IMR-90 (cell line): ENCODE measurements at regions not wholly inside any gene's neighbourhood (a gene's known extent, or its start where the extent isn't known, plus 50 kb on each side); places are given as distances from the start of the nearest gene placed in this dataset.

Experiments
- ATAC-seq: fragments of 200-7000 bp; cut with Tn5 transposase; 2 replicates; pipeline ENCODE4 v1.9.1; 2020; ENCODE audit warnings: low read depth, mild to moderate bottlenecking, moderate library complexity
- BruUV-seq: library from RNA; stranded (reverse); fragments of 400-500 nt; replicated peaks from 2 replicates; lab custom pipeline; 2021; lab: Mats Ljungman, UMichigan
- CTCF ChIA-PET: fragments of 300-600 bp; formaldehyde crosslinking; extraction: SDS; loops from one replicate; lab custom pipeline; 2021; ENCODE audit warnings: antibody characterized with exemption; lab: Yijun Ruan, JAX
- POLR2A ChIA-PET: fragments of 300-600 bp; sonication (Branson Sonifier 250); formaldehyde crosslinking; loops from one replicate; lab custom pipeline; 2022; ENCODE audit warnings: antibody characterized with exemption; ENCODE audit not compliant: unreplicated experiment; lab: Charles Lee
- DNase-seq: peaks from one replicate; pipeline ENCODE4 v3.0.0; 2013
- H2AFZ ChIP-seq: replicated peaks from 2 replicates; pipeline ENCODE3; 2013; ENCODE audit warnings: low read length, mild to moderate bottlenecking; ENCODE audit not compliant: poor library complexity
- H2AK5ac ChIP-seq: 2 replicates; pipeline ENCODE4 v1.6.1; 2013; ENCODE audit warnings: low read depth, low read length, inconsistent platforms
- H2AK9ac ChIP-seq: replicated peaks from 2 replicates; pipeline ENCODE3; 2013; ENCODE audit warnings: mild to moderate bottlenecking, low read depth, low read length, moderate library complexity; ENCODE audit not compliant: poor library complexity
- H2BK120ac ChIP-seq: 2 replicates; pipeline ENCODE4 v1.6.1; 2013; ENCODE audit warnings: low read depth, low read length, inconsistent platforms
- H2BK15ac ChIP-seq: 3 replicates; pipeline ENCODE4 v1.6.1; 2013; ENCODE audit warnings: low read depth, low read length, inconsistent platforms
- H2BK20ac ChIP-seq: 2 replicates; pipeline ENCODE4 v1.6.1; 2013; ENCODE audit warnings: low read depth, mild to moderate bottlenecking, inconsistent platforms, low read length, moderate library complexity
- H2BK5ac ChIP-seq: 2 replicates; pipeline ENCODE4 v1.6.1; 2013; ENCODE audit warnings: mild to moderate bottlenecking, low read depth, low read length, inconsistent platforms; ENCODE audit not compliant: poor library complexity, severe bottlenecking
- H3K14ac ChIP-seq: replicated peaks from 2 replicates; pipeline ENCODE4 v1.6.1; 2013; ENCODE audit warnings: low read depth, low read length, inconsistent platforms
- H3K18ac ChIP-seq: 2 replicates; pipeline ENCODE4 v1.6.1; 2013; ENCODE audit warnings: low read depth, low read length, control low read depth
- H3K23ac ChIP-seq: 2 replicates; pipeline ENCODE4 v1.6.1; 2013; ENCODE audit warnings: low read depth, low read length, inconsistent platforms
- H3K27ac ChIP-seq: 2 replicates; pipeline ENCODE4 v1.5.1; 2013; ENCODE audit warnings: mild to moderate bottlenecking, control low read depth, low read length; ENCODE audit not compliant: insufficient read depth
- H3K27me3 ChIP-seq: 2 replicates; pipeline ENCODE4 v1.6.1; 2013; ENCODE audit warnings: low read length; ENCODE audit not compliant: control insufficient read depth, insufficient read depth
- H3K36me3 ChIP-seq: 2 replicates; pipeline ENCODE4 v1.6.1; 2013; ENCODE audit warnings: low read length, mixed read lengths; ENCODE audit not compliant: control insufficient read depth, insufficient read depth
- H3K4ac ChIP-seq: 2 replicates; pipeline ENCODE4 v1.6.1; 2013; ENCODE audit warnings: low read depth, low read length, inconsistent platforms
- H3K4me1 ChIP-seq: 2 replicates; pipeline ENCODE4 v1.6.1; 2013; ENCODE audit warnings: low read length, mixed read lengths; ENCODE audit not compliant: control insufficient read depth, insufficient read depth
- H3K4me2 ChIP-seq: 2 replicates; pipeline ENCODE4 v1.6.1; 2013; ENCODE audit warnings: low read depth, mild to moderate bottlenecking, control low read depth, low read length, moderate library complexity
- H3K4me3 ChIP-seq: 2 replicates; pipeline ENCODE4 v1.5.1; 2013; ENCODE audit warnings: low read depth, mild to moderate bottlenecking, control low read depth, low read length, moderate library complexity; ENCODE audit not compliant: insufficient read depth
- H3K56ac ChIP-seq: 2 replicates; pipeline ENCODE4 v1.6.1; 2013; ENCODE audit warnings: low read length, inconsistent platforms; ENCODE audit not compliant: insufficient read depth; ENCODE audit errors: extremely low read depth
- H3K79me1 ChIP-seq, 2 experiments: 2 replicates each; pipeline ENCODE4 v1.6.1; 2013; ENCODE audit warnings: low read length in 2 of 2, inconsistent platforms in 1 of 2, low read depth in 1 of 2
- H3K9ac ChIP-seq: 2 replicates; pipeline ENCODE4 v1.6.1; 2013; ENCODE audit warnings: low read depth, low read length, control low read depth
- H3K9me1 ChIP-seq: 2 replicates; pipeline ENCODE4 v1.6.1; 2013; ENCODE audit warnings: low read length, inconsistent platforms; ENCODE audit not compliant: insufficient read depth
- H3K9me3 ChIP-seq: 2 replicates; pipeline ENCODE4 v1.6.1; 2013; ENCODE audit warnings: low read length; ENCODE audit not compliant: control insufficient read depth, insufficient read depth
- H4K20me1 ChIP-seq: 2 replicates; pipeline ENCODE4 v1.6.1; 2013; ENCODE audit warnings: low read length, inconsistent platforms; ENCODE audit not compliant: insufficient read depth
- H4K5ac ChIP-seq: 2 replicates; pipeline ENCODE4 v1.6.1; 2013; ENCODE audit warnings: mild to moderate bottlenecking, low read depth, low read length, control low read depth
- H4K8ac ChIP-seq, 2 experiments: 2 replicates each; pipeline ENCODE4 v1.6.1; 2013; ENCODE audit warnings: low read depth in 2 of 2, low read length in 2 of 2, control low read depth in 1 of 2, inconsistent platforms in 1 of 2
- H4K91ac ChIP-seq: 2 replicates; pipeline ENCODE4 v1.6.1; 2013; ENCODE audit warnings: low read depth, low read length, inconsistent platforms; ENCODE audit not compliant: insufficient read depth
- CEBPB ChIP-seq: IDR thresholded peaks from 2 replicates; pipeline ENCODE4 v1.6.1; 2012; ENCODE audit warnings: low read depth, low read length, improper control_type of control experiment
- RAD21 ChIP-seq: IDR thresholded peaks from 2 replicates; pipeline ENCODE4 v1.6.1; 2012; ENCODE audit warnings: low read length, improper control_type of control experiment
- WGBS, 2 experiments: methylation state at CpG; one replicate each; pipeline versions ENCODE4 v1.1.5 to v1.1.7; 2013; ENCODE audit warnings: missing lambda C conversion rate in 2 of 2; ENCODE audit not compliant: insufficient read length in 1 of 2; ENCODE audit errors: extremely low coverage in 2 of 2; 5-methylcytosine and 5-hydroxymethylcytosine counted together
- dilution Hi-C: fragments of 300-500 bp; cut with HindIII; formaldehyde crosslinking; loops from one replicate; pipeline ENCODE4 v1.14.3; 2018; ENCODE audit warnings: low sequenced_read_pairs; ENCODE audit not compliant: unreplicated experiment
- in situ Hi-C: fragments of 300-500 bp; cut with MboI; formaldehyde crosslinking; loops from 3 replicates; pipeline ENCODE4 v1.14.3; 2019; ENCODE audit warnings: low sequenced_read_pairs, inconsistent platforms, mixed read lengths
- intact Hi-C: fragments of 100-400 bp; cut with micrococcal nuclease; formaldehyde crosslinking; loops from 2 replicates; pipeline ENCODE4 v1.10.0; 2022

DNA sequence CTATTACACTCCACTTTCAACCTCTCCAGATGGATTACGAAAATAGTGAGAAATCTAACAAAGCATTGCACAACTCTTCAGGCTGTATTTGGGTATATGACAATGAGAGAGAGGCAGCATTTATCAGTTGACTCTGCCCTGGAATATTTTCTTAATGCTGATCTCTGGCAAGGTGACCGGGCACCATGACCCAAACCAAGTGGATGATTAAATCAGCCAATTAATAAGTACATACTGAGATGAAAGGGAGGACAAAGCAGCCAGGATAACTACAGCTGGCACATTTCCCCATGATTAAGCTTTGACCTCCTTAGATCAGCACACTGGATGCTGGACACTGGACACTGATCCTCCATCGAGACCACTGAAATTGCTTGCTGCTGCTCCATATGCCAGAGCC lies 218.2 kb downstream of the ASCL1 start:
- Histone ChIP-seq H4K20me1 (no peaks in the 10 kb centered on the region), H3K23ac (no peak overlapping the region), H3K14ac (no peak overlapping the region), H3K18ac (no peak overlapping the region), H2BK120ac (no peak overlapping the region), H2AK5ac (no peak overlapping the region), H3K9me3 (peaks cover 9% of the 10 kb centered on the region), H3K56ac (no peak overlapping the region), H3K36me3 (no peaks in the 10 kb centered on the region), H3K4me3 (no peak overlapping the region), H3K4ac (no peak overlapping the region), H3K9me1 (no peaks in the 10 kb centered on the region), H2BK20ac (no peak overlapping the region), H3K4me1 (no peaks in the 10 kb centered on the region), H3K27ac (no peak overlapping the region), H3K9ac (no peak overlapping the region), H4K91ac (no peak overlapping the region), H4K8ac (no peak overlapping the region), H2AFZ (no peak overlapping the region), H2AK9ac (no peak overlapping the region), H2BK5ac (no peak overlapping the region), H4K5ac (no peak overlapping the region), H2BK15ac (no peak overlapping the region), H3K27me3 (no peaks in the 10 kb centered on the region), H3K79me1 (no peaks in the 10 kb centered on the region), H3K4me2 (no peak overlapping the region)
- intact Hi-C loops (no loop called here), dilution Hi-C loops (no loop called here), in situ Hi-C loops (no loop called here)
- ATAC-seq (no peak), DNase-seq (no peak)
- POLR2A ChIA-PET: no interaction called here
- WGBS, 2 experiments: no CpG with 5 or more reads among the region's 3 CpGs
- TF ChIP-seq CEBPB (peak; percentile 3; the same call in 1 of the 2 replicates), RAD21 (no peak)
- CTCF ChIA-PET: no interaction called here
- no TSS peak for BruUV-seq
